IMR-90 (cell line): ENCODE measurements at regions not wholly inside any gene's neighbourhood (a gene's known extent, or its start where the extent isn't known, plus 50 kb on each side); places are given as distances from the start of the nearest gene placed in this dataset.

Source experiments
- ATAC-seq: fragments of 200-7000 bp; cut with Tn5 transposase; 2 replicates; pipeline ENCODE4 v1.9.1; 2020; ENCODE audit warnings: low read depth, mild to moderate bottlenecking, moderate library complexity
- BruUV-seq: library from RNA; stranded (reverse); fragments of 400-500 nt; replicated peaks from 2 replicates; lab custom pipeline; 2021; lab: Mats Ljungman, UMichigan
- CTCF ChIA-PET: fragments of 300-600 bp; formaldehyde crosslinking; extraction: SDS; loops from one replicate; lab custom pipeline; 2021; ENCODE audit warnings: antibody characterized with exemption; lab: Yijun Ruan, JAX
- POLR2A ChIA-PET: fragments of 300-600 bp; sonication (Branson Sonifier 250); formaldehyde crosslinking; loops from one replicate; lab custom pipeline; 2022; ENCODE audit warnings: antibody characterized with exemption; ENCODE audit not compliant: unreplicated experiment; lab: Charles Lee
- DNase-seq: peaks from one replicate; pipeline ENCODE4 v3.0.0; 2013
- H2AFZ ChIP-seq: replicated peaks from 2 replicates; pipeline ENCODE3; 2013; ENCODE audit warnings: low read length, mild to moderate bottlenecking; ENCODE audit not compliant: poor library complexity
- H2AK5ac ChIP-seq: 2 replicates; pipeline ENCODE4 v1.6.1; 2013; ENCODE audit warnings: low read depth, low read length, inconsistent platforms
- H2AK9ac ChIP-seq: replicated peaks from 2 replicates; pipeline ENCODE3; 2013; ENCODE audit warnings: mild to moderate bottlenecking, low read depth, low read length, moderate library complexity; ENCODE audit not compliant: poor library complexity
- H2BK120ac ChIP-seq: 2 replicates; pipeline ENCODE4 v1.6.1; 2013; ENCODE audit warnings: low read depth, low read length, inconsistent platforms
- H2BK15ac ChIP-seq: 3 replicates; pipeline ENCODE4 v1.6.1; 2013; ENCODE audit warnings: low read depth, low read length, inconsistent platforms
- H2BK20ac ChIP-seq: 2 replicates; pipeline ENCODE4 v1.6.1; 2013; ENCODE audit warnings: low read depth, mild to moderate bottlenecking, inconsistent platforms, low read length, moderate library complexity
- H2BK5ac ChIP-seq: 2 replicates; pipeline ENCODE4 v1.6.1; 2013; ENCODE audit warnings: mild to moderate bottlenecking, low read depth, low read length, inconsistent platforms; ENCODE audit not compliant: poor library complexity, severe bottlenecking
- H3K14ac ChIP-seq: replicated peaks from 2 replicates; pipeline ENCODE4 v1.6.1; 2013; ENCODE audit warnings: low read depth, low read length, inconsistent platforms
- H3K18ac ChIP-seq: 2 replicates; pipeline ENCODE4 v1.6.1; 2013; ENCODE audit warnings: low read depth, low read length, control low read depth
- H3K23ac ChIP-seq: 2 replicates; pipeline ENCODE4 v1.6.1; 2013; ENCODE audit warnings: low read depth, low read length, inconsistent platforms
- H3K27ac ChIP-seq: 2 replicates; pipeline ENCODE4 v1.5.1; 2013; ENCODE audit warnings: mild to moderate bottlenecking, control low read depth, low read length; ENCODE audit not compliant: insufficient read depth
- H3K27me3 ChIP-seq: 2 replicates; pipeline ENCODE4 v1.6.1; 2013; ENCODE audit warnings: low read length; ENCODE audit not compliant: control insufficient read depth, insufficient read depth
- H3K36me3 ChIP-seq: 2 replicates; pipeline ENCODE4 v1.6.1; 2013; ENCODE audit warnings: low read length, mixed read lengths; ENCODE audit not compliant: control insufficient read depth, insufficient read depth
- H3K4ac ChIP-seq: 2 replicates; pipeline ENCODE4 v1.6.1; 2013; ENCODE audit warnings: low read depth, low read length, inconsistent platforms
- H3K4me1 ChIP-seq: 2 replicates; pipeline ENCODE4 v1.6.1; 2013; ENCODE audit warnings: low read length, mixed read lengths; ENCODE audit not compliant: control insufficient read depth, insufficient read depth
- H3K4me2 ChIP-seq: 2 replicates; pipeline ENCODE4 v1.6.1; 2013; ENCODE audit warnings: low read depth, mild to moderate bottlenecking, control low read depth, low read length, moderate library complexity
- H3K4me3 ChIP-seq: 2 replicates; pipeline ENCODE4 v1.5.1; 2013; ENCODE audit warnings: low read depth, mild to moderate bottlenecking, control low read depth, low read length, moderate library complexity; ENCODE audit not compliant: insufficient read depth
- H3K56ac ChIP-seq: 2 replicates; pipeline ENCODE4 v1.6.1; 2013; ENCODE audit warnings: low read length, inconsistent platforms; ENCODE audit not compliant: insufficient read depth; ENCODE audit errors: extremely low read depth
- H3K79me1 ChIP-seq, 2 experiments: 2 replicates each; pipeline ENCODE4 v1.6.1; 2013; ENCODE audit warnings: low read length in 2 of 2, inconsistent platforms in 1 of 2, low read depth in 1 of 2
- H3K9ac ChIP-seq: 2 replicates; pipeline ENCODE4 v1.6.1; 2013; ENCODE audit warnings: low read depth, low read length, control low read depth
- H3K9me1 ChIP-seq: 2 replicates; pipeline ENCODE4 v1.6.1; 2013; ENCODE audit warnings: low read length, inconsistent platforms; ENCODE audit not compliant: insufficient read depth
- H3K9me3 ChIP-seq: 2 replicates; pipeline ENCODE4 v1.6.1; 2013; ENCODE audit warnings: low read length; ENCODE audit not compliant: control insufficient read depth, insufficient read depth
- H4K20me1 ChIP-seq: 2 replicates; pipeline ENCODE4 v1.6.1; 2013; ENCODE audit warnings: low read length, inconsistent platforms; ENCODE audit not compliant: insufficient read depth
- H4K5ac ChIP-seq: 2 replicates; pipeline ENCODE4 v1.6.1; 2013; ENCODE audit warnings: mild to moderate bottlenecking, low read depth, low read length, control low read depth
- H4K8ac ChIP-seq, 2 experiments: 2 replicates each; pipeline ENCODE4 v1.6.1; 2013; ENCODE audit warnings: low read depth in 2 of 2, low read length in 2 of 2, control low read depth in 1 of 2, inconsistent platforms in 1 of 2
- H4K91ac ChIP-seq: 2 replicates; pipeline ENCODE4 v1.6.1; 2013; ENCODE audit warnings: low read depth, low read length, inconsistent platforms; ENCODE audit not compliant: insufficient read depth
- BHLHE40 ChIP-seq: fragments of 150-350 bp; IDR thresholded peaks from 2 replicates; pipeline ENCODE4 v1.6.1; 2016; ENCODE audit warnings: mild to moderate bottlenecking, low read depth, low read length
- CHD1 ChIP-seq: IDR thresholded peaks from 2 replicates; pipeline ENCODE4 v1.6.1; 2012; ENCODE audit warnings: low read depth, low read length, improper control_type of control experiment
- FOS ChIP-seq: fragments of 150-350 bp; IDR thresholded peaks from 2 replicates; pipeline ENCODE4 v1.6.1; 2016; ENCODE audit warnings: low read depth, low read length
- MAZ ChIP-seq: IDR thresholded peaks from 2 replicates; pipeline ENCODE4 v1.6.1; 2012; ENCODE audit warnings: low read depth, mild to moderate bottlenecking, low read length, improper control_type of control experiment, moderate library complexity, borderline replicate concordance
- MXI1 ChIP-seq: IDR thresholded peaks from 2 replicates; pipeline ENCODE4 v1.6.1; 2012; ENCODE audit warnings: low read depth, mild to moderate bottlenecking, low read length, moderate library complexity, borderline replicate concordance
- RCOR1 ChIP-seq: IDR thresholded peaks from 2 replicates; pipeline ENCODE4 v1.6.1; 2012; ENCODE audit warnings: mild to moderate bottlenecking, low read length, improper control_type of control experiment; ENCODE audit not compliant: insufficient replicate concordance
- RFX5 ChIP-seq: IDR thresholded peaks from 2 replicates; pipeline ENCODE4 v1.8.0; 2012; ENCODE audit warnings: low read depth, mild to moderate bottlenecking, low read length, moderate library complexity
- WGBS, 2 experiments: methylation state at CpG; one replicate each; pipeline versions ENCODE4 v1.1.5 to v1.1.7; 2013; ENCODE audit warnings: missing lambda C conversion rate in 2 of 2; ENCODE audit not compliant: insufficient read length in 1 of 2; ENCODE audit errors: extremely low coverage in 2 of 2; 5-methylcytosine and 5-hydroxymethylcytosine counted together
- dilution Hi-C: fragments of 300-500 bp; cut with HindIII; formaldehyde crosslinking; loops from one replicate; pipeline ENCODE4 v1.14.3; 2018; ENCODE audit warnings: low sequenced_read_pairs; ENCODE audit not compliant: unreplicated experiment
- in situ Hi-C: fragments of 300-500 bp; cut with MboI; formaldehyde crosslinking; loops from 3 replicates; pipeline ENCODE4 v1.14.3; 2019; ENCODE audit warnings: low sequenced_read_pairs, inconsistent platforms, mixed read lengths
- intact Hi-C: fragments of 100-400 bp; cut with micrococcal nuclease; formaldehyde crosslinking; loops from 2 replicates; pipeline ENCODE4 v1.10.0; 2022
- TF ChIP-seq, protein P1 (sequence below): conservative IDR thresholded peaks from 2 replicates; pipeline ENCODE4 v1.5.1; 2012; ENCODE audit warnings: mild to moderate bottlenecking, low read depth, low read length, improper control_type of control experiment

DNA sequence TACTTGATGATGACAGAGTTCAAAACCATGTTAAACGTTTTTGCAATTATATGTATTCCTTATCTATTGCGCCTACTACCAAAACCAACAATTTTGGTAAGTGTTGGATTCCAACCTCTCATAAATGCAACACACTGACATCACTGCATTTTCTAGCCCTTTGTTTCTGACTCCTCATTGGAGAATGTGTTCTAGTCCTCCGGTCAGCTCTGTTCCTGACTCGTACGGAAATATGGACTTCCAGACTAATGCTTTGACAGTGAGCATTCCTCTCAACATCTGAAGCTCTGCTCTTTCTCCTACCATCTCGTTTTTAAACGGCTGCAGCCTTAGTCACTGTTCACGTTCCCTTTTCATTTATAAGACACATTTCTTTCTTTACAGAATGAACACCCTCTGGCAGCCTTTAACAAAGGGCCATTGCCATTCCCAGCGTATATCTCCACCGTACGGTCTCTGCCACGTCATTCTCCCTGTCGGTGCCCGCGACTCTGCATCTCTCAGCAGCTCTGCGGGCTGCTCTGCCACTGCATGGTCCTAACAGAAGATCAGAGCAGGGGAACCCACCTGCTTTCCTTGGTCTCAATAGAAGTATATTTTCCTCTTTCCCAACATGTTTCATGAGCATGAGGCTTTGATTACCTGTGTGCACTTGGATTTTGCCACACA lies 103.0 kb upstream of the SYNDIG1 start:
- dilution Hi-C loops = no loop called here

More for the DNA sequence above, 103.0 kb upstream of the SYNDIG1 start:
- Histone ChIP-seq H3K9me3 (no peaks in the 10 kb centered on the region), H3K27ac (no peak overlapping the region), H2BK120ac (no peak overlapping the region), H4K8ac (no peak overlapping the region), H2AFZ (no peak overlapping the region), H3K18ac (no peak overlapping the region), H3K4ac (no peak overlapping the region), H3K4me1 (no peaks in the 10 kb centered on the region), H4K5ac (no peak overlapping the region), H3K79me1 (no peaks in the 10 kb centered on the region), H2BK15ac (no peak overlapping the region), H2AK9ac (no peak overlapping the region), H2AK5ac (no peak overlapping the region), H3K23ac (no peak overlapping the region), H3K4me2 (no peak overlapping the region), H3K9me1 (no peaks in the 10 kb centered on the region), H4K91ac (no peak overlapping the region), H3K56ac (no peak overlapping the region), H3K36me3 (no peaks in the 10 kb centered on the region), H2BK20ac (no peak overlapping the region), H3K9ac (no peak overlapping the region), H3K14ac (no peak overlapping the region), H2BK5ac (no peak overlapping the region), H4K20me1 (no peaks in the 10 kb centered on the region), H3K4me3 (no peak overlapping the region), H3K27me3 (no peaks in the 10 kb centered on the region)
- ChIA-PET POLR2A (no interaction called here), CTCF (no interaction called here)
- intact Hi-C loops = no loop called here
- BruUV-seq = no TSS peak
- in situ Hi-C loops = no loop called here
- DNase-seq = no peak
- ATAC-seq = no peak
- 85% methylated on average over 14 of the region's 16 CpGs; no CpG with 5 or more reads in 1 of the 2 experiments for WGBS, 2 experiments
- TF ChIP-seq MXI1 (no peak), CHD1 (no peak), RCOR1 (no peak), MAZ (no peak), FOS (no peak), RFX5 (no peak), BHLHE40 (no peak)
- TF ChIP-seq, protein P1, sequence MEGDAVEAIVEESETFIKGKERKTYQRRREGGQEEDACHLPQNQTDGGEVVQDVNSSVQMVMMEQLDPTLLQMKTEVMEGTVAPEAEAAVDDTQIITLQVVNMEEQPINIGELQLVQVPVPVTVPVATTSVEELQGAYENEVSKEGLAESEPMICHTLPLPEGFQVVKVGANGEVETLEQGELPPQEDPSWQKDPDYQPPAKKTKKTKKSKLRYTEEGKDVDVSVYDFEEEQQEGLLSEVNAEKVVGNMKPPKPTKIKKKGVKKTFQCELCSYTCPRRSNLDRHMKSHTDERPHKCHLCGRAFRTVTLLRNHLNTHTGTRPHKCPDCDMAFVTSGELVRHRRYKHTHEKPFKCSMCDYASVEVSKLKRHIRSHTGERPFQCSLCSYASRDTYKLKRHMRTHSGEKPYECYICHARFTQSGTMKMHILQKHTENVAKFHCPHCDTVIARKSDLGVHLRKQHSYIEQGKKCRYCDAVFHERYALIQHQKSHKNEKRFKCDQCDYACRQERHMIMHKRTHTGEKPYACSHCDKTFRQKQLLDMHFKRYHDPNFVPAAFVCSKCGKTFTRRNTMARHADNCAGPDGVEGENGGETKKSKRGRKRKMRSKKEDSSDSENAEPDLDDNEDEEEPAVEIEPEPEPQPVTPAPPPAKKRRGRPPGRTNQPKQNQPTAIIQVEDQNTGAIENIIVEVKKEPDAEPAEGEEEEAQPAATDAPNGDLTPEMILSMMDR = no peak
